Upper lobe of left lung (tissue), 4 donors: ENCODE measurements at regions not wholly inside any gene's neighbourhood (a gene's known extent, or its start where the extent isn't known, plus 50 kb on each side); places are given as distances from the start of the nearest gene placed in this dataset.

Experiments used
- EP300 ChIP-seq, 4 donors: sonication (generic); formaldehyde crosslinking; IDR thresholded peaks; one replicate each; pipeline ENCODE4 v1.5.1; 2017; ENCODE audit warnings: antibody characterized with exemption in 4 of 4, control low read depth in 2 of 4
- POLR2A ChIP-seq, 4 donors: fragments of 450-650 bp; IDR thresholded peaks; one replicate each; pipeline ENCODE4 v1.5.1; 2016 to 2017; ENCODE audit warnings: antibody characterized with exemption in 4 of 4, mild to moderate bottlenecking in 2 of 4
- TF ChIP-seq, protein P1 (sequence below), 6 experiments: fragments of 450-650 bp in 4 of 6; fragments of 200-600 bp in 2 of 6; sonication (generic) in 2 of 6; IDR thresholded peaks; one replicate each; pipeline ENCODE4 v1.5.1; 2016 to 2019; ENCODE audit warnings: antibody characterized with exemption in 6 of 6

DNA sequence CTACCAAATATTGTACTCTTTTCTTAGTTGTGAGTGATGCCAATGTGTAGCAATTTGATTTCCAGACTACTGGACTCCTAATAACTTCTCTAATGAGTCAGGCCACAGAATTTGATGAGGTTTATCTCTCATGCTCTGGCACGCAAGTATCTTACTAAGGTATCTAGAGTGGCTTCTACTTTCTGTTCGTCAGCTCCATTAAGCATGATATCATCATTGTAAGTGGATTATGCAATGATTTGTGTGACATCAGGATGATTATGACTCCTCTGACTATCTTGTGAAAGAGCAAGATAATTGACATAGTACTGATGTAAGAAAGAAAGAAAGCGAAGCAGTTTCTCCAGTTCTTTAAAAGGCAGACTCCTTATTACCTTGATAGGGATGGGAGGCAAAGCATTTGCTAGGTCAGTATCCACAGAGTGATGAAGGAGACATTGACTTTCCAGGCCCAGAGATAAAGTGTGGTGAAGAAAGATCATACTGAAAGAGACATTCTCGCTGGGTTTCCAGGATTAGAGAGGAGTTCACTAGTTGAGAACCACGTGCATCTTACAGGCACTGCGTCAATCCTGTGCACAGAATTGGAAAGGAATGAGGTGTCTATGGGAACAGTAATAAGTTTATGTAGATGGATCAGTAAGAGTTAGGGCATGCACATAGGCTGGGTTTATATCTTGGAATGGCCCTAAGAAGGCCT lies 161.9 kb upstream of the STK26 start:
- TF ChIP-seq, protein P1, sequence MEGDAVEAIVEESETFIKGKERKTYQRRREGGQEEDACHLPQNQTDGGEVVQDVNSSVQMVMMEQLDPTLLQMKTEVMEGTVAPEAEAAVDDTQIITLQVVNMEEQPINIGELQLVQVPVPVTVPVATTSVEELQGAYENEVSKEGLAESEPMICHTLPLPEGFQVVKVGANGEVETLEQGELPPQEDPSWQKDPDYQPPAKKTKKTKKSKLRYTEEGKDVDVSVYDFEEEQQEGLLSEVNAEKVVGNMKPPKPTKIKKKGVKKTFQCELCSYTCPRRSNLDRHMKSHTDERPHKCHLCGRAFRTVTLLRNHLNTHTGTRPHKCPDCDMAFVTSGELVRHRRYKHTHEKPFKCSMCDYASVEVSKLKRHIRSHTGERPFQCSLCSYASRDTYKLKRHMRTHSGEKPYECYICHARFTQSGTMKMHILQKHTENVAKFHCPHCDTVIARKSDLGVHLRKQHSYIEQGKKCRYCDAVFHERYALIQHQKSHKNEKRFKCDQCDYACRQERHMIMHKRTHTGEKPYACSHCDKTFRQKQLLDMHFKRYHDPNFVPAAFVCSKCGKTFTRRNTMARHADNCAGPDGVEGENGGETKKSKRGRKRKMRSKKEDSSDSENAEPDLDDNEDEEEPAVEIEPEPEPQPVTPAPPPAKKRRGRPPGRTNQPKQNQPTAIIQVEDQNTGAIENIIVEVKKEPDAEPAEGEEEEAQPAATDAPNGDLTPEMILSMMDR (IDR thresholded peaks at IDR 0.05), result no peak
- TF ChIP-seq POLR2A (IDR thresholded peaks at IDR 0.05) (no peak), EP300 (IDR thresholded peaks at IDR 0.05) (no peak)
